Liver (tissue), 7 donors: ENCODE measurements at regions not wholly inside any gene's neighbourhood (a gene's known extent, or its start where the extent isn't known, plus 50 kb on each side); places are given as distances from the start of the nearest gene placed in this dataset.

Experiments
- DNase-seq: peaks from one replicate; pipeline ENCODE4 v3.0.0-alpha.2; 2017; ENCODE audit warnings: low spot score
- H3K27ac ChIP-seq, 2 donors: one replicate each; pipeline ENCODE4 v1.7.0; 2013; ENCODE audit warnings: inconsistent platforms in 2 of 2, low read length in 2 of 2, control low read depth in 1 of 2, low read depth in 1 of 2, mild to moderate bottlenecking in 1 of 2
- H3K27me3 ChIP-seq, 4 donors: one replicate each; pipeline versions ENCODE4 v1.6.1 to v1.7.0; 2013; ENCODE audit warnings: low read length in 3 of 4, inconsistent platforms in 1 of 4, mild to moderate bottlenecking in 1 of 4, moderate library complexity in 1 of 4; ENCODE audit not compliant: control insufficient read depth in 4 of 4, insufficient read depth in 4 of 4
- H3K36me3 ChIP-seq, 4 donors: one replicate each; pipeline versions ENCODE4 v1.6.1 to v1.7.0; 2013; ENCODE audit warnings: low read length in 3 of 4, mild to moderate bottlenecking in 3 of 4, low read depth in 1 of 4, moderate library complexity in 1 of 4; ENCODE audit not compliant: control insufficient read depth in 4 of 4, insufficient read depth in 3 of 4
- H3K4me1 ChIP-seq, 4 donors: one replicate each; pipeline versions ENCODE4 v1.6.1 to v1.7.0; 2013; ENCODE audit warnings: low read length in 3 of 4, mild to moderate bottlenecking in 3 of 4, moderate library complexity in 1 of 4; ENCODE audit not compliant: control insufficient read depth in 4 of 4, insufficient read depth in 4 of 4
- H3K4me3 ChIP-seq, 3 donors: one replicate each; pipeline versions ENCODE4 v1.6.1 to v1.7.0; 2013; ENCODE audit warnings: low read length in 3 of 3, control low read depth in 1 of 3, low read depth in 1 of 3, mild to moderate bottlenecking in 1 of 3
- H3K9ac ChIP-seq, 2 donors: one replicate each; pipeline ENCODE4 v1.7.0; 2013; ENCODE audit warnings: low read length in 2 of 2, mild to moderate bottlenecking in 2 of 2, moderate library complexity in 2 of 2, control low read depth in 1 of 2, low read depth in 1 of 2
- H3K9me3 ChIP-seq, 4 donors: one replicate each; pipeline versions ENCODE4 v1.6.1 to v1.7.0; 2013; ENCODE audit warnings: low read length in 3 of 4; ENCODE audit not compliant: control insufficient read depth in 4 of 4
- EGR1 ChIP-seq, 2 donors: IDR thresholded peaks; 2 replicates each; pipeline ENCODE4 v1.6.1; 2016 to 2018; ENCODE audit warnings: antibody characterized with exemption in 2 of 2, low read depth in 2 of 2
- FOXA1 ChIP-seq: IDR thresholded peaks from 2 replicates; pipeline ENCODE4 v1.6.1; 2016; ENCODE audit warnings: antibody characterized with exemption
- FOXA2 ChIP-seq: IDR thresholded peaks from 2 replicates; pipeline ENCODE4 v1.6.1; 2016; ENCODE audit warnings: antibody characterized with exemption
- GABPA ChIP-seq, 2 donors: IDR thresholded peaks in 1 of 2; conservative IDR thresholded peaks in 1 of 2; 2 replicates each; pipeline ENCODE4 v1.6.1; 2016; ENCODE audit warnings: antibody characterized with exemption in 2 of 2, mild to moderate bottlenecking in 1 of 2, moderate library complexity in 1 of 2
- HNF4A ChIP-seq, 2 donors: conservative IDR thresholded peaks; 2 replicates each; pipeline ENCODE4 v1.6.1; 2016; ENCODE audit warnings: antibody characterized with exemption in 2 of 2, mild to moderate bottlenecking in 2 of 2
- HNF4G ChIP-seq: IDR thresholded peaks from 2 replicates; pipeline ENCODE4 v1.6.1; 2016; ENCODE audit warnings: antibody characterized with exemption
- JUND ChIP-seq, 2 donors: IDR thresholded peaks; 2 replicates each; pipeline ENCODE4 v1.6.1; 2016; ENCODE audit warnings: antibody characterized with exemption in 2 of 2
- NR2F2 ChIP-seq: IDR thresholded peaks from 2 replicates; pipeline ENCODE4 v1.6.1; 2016; ENCODE audit warnings: antibody characterized with exemption
- RAD21 ChIP-seq, 2 donors: IDR thresholded peaks; 2 replicates each; pipeline ENCODE4 v1.6.1; 2016; ENCODE audit warnings: antibody characterized with exemption in 2 of 2, mild to moderate bottlenecking in 2 of 2
- RXRA ChIP-seq, 2 donors: IDR thresholded peaks; 2 replicates each; pipeline ENCODE4 v1.6.1; 2017 to 2018; ENCODE audit warnings: antibody characterized with exemption in 2 of 2, mild to moderate bottlenecking in 1 of 2
- SP1 ChIP-seq: IDR thresholded peaks from 2 replicates; pipeline ENCODE4 v1.6.1; 2018; ENCODE audit warnings: antibody characterized with exemption, mild to moderate bottlenecking
- TAF1 ChIP-seq: conservative IDR thresholded peaks from 2 replicates; pipeline ENCODE4 v1.6.1; 2016; ENCODE audit warnings: antibody characterized with exemption, mild to moderate bottlenecking
- YY1 ChIP-seq: IDR thresholded peaks from 2 replicates; pipeline ENCODE4 v1.6.1; 2016; ENCODE audit warnings: antibody characterized with exemption, mild to moderate bottlenecking
- WGBS: extraction: QIAGEN DNeasy Blood & Tissue Kit; methylation state at CpG from one replicate; pipeline ENCODE4 v1.1.7; 2013; 5-methylcytosine and 5-hydroxymethylcytosine counted together
- TF ChIP-seq, protein P1 (sequence below): IDR thresholded peaks from 2 replicates; pipeline ENCODE4 v1.6.1; 2016; ENCODE audit warnings: antibody characterized with exemption
- TF ChIP-seq, protein P2 (sequence below): IDR thresholded peaks from 2 replicates; pipeline ENCODE4 v1.6.1; 2016; ENCODE audit warnings: antibody characterized with exemption
- TF ChIP-seq, protein P3 (sequence below): IDR thresholded peaks from 2 replicates; pipeline ENCODE4 v1.6.1; 2016; ENCODE audit warnings: antibody characterized with exemption, mild to moderate bottlenecking
- TF ChIP-seq, protein P4 (sequence below): IDR thresholded peaks from 2 replicates; pipeline ENCODE4 v1.6.1; 2016; ENCODE audit warnings: antibody characterized with exemption
- donor health status: healthy.
- donor health status: healthy.
- donor health status: healthy.
- donor health status: healthy.

DNA sequence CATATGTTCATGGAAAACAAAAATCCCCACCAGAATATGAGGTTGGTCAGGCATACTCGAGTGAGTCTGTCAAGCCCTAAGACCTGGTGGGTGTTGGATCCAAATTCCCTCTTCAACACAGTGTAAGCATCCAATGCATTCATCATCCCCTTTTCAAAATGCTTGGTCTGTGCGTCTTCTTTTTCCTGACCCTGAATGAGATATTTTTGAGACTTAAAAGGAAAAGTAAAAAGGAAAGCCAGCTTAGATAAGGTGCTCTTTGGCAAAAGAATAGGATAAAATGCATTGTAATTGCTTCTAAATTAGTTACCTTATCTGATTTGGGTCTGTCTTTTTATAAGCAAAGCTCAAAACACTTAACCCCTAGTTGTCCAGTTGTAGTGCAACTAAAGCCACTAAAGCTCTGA is 331.5 kb downstream of the PTEN start:
- no peaks in the 10 kb centered on the region for H3K9me3 ChIP-seq
- no peak for DNase-seq
- 63% methylated on average over 2 of the region's 2 CpGs for WGBS
- no peak overlapping the region for H3K4me3 ChIP-seq
- H3K27ac ChIP-seq: no peak overlapping the region
- TF ChIP-seq, protein P1, sequence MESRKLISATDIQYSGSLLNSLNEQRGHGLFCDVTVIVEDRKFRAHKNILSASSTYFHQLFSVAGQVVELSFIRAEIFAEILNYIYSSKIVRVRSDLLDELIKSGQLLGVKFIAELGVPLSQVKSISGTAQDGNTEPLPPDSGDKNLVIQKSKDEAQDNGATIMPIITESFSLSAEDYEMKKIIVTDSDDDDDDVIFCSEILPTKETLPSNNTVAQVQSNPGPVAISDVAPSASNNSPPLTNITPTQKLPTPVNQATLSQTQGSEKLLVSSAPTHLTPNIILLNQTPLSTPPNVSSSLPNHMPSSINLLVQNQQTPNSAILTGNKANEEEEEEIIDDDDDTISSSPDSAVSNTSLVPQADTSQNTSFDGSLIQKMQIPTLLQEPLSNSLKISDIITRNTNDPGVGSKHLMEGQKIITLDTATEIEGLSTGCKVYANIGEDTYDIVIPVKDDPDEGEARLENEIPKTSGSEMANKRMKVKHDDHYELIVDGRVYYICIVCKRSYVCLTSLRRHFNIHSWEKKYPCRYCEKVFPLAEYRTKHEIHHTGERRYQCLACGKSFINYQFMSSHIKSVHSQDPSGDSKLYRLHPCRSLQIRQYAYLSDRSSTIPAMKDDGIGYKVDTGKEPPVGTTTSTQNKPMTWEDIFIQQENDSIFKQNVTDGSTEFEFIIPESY: no peak
- TF ChIP-seq, protein P2, sequence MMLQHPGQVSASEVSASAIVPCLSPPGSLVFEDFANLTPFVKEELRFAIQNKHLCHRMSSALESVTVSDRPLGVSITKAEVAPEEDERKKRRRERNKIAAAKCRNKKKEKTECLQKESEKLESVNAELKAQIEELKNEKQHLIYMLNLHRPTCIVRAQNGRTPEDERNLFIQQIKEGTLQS: no peak
- TF ChIP-seq TAF1: no peak
- TF ChIP-seq, protein P3, sequence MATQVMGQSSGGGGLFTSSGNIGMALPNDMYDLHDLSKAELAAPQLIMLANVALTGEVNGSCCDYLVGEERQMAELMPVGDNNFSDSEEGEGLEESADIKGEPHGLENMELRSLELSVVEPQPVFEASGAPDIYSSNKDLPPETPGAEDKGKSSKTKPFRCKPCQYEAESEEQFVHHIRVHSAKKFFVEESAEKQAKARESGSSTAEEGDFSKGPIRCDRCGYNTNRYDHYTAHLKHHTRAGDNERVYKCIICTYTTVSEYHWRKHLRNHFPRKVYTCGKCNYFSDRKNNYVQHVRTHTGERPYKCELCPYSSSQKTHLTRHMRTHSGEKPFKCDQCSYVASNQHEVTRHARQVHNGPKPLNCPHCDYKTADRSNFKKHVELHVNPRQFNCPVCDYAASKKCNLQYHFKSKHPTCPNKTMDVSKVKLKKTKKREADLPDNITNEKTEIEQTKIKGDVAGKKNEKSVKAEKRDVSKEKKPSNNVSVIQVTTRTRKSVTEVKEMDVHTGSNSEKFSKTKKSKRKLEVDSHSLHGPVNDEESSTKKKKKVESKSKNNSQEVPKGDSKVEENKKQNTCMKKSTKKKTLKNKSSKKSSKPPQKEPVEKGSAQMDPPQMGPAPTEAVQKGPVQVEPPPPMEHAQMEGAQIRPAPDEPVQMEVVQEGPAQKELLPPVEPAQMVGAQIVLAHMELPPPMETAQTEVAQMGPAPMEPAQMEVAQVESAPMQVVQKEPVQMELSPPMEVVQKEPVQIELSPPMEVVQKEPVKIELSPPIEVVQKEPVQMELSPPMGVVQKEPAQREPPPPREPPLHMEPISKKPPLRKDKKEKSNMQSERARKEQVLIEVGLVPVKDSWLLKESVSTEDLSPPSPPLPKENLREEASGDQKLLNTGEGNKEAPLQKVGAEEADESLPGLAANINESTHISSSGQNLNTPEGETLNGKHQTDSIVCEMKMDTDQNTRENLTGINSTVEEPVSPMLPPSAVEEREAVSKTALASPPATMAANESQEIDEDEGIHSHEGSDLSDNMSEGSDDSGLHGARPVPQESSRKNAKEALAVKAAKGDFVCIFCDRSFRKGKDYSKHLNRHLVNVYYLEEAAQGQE: no peak
- TF ChIP-seq FOXA2: no peak
- TF ChIP-seq NR2F2: no peak
- TF ChIP-seq RAD21 (IDR thresholded peaks at IDR 0.05): no peak
- TF ChIP-seq SP1: no peak
- TF ChIP-seq FOXA1: no peak
- TF ChIP-seq JUND (IDR thresholded peaks at IDR 0.05): no peak
- TF ChIP-seq RXRA (IDR thresholded peaks at IDR 0.05): no peak
- no peak for TF ChIP-seq HNF4A (conservative IDR thresholded peaks at IDR 0.05)
- TF ChIP-seq GABPA (IDR thresholded peaks at IDR 0.05 in 1 of 2, conservative IDR thresholded peaks at IDR 0.05 in 1 of 2): no peak
- TF ChIP-seq YY1: no peak
- no peak for TF ChIP-seq HNF4G
- TF ChIP-seq EGR1 (IDR thresholded peaks at IDR 0.05; ENCODE audit: low read depth in 2 of 2): no peak
- TF ChIP-seq, protein P4, sequence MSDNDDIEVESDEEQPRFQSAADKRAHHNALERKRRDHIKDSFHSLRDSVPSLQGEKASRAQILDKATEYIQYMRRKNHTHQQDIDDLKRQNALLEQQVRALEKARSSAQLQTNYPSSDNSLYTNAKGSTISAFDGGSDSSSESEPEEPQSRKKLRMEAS: no peak
- no peak overlapping the region for H3K9ac ChIP-seq
- no peaks in the 10 kb centered on the region for H3K27me3 ChIP-seq
- H3K4me1 ChIP-seq: peaks cover 0 to 3% (median 3%) of the 10 kb centered on the region in 4 donors
- H3K36me3 ChIP-seq: no peaks in the 10 kb centered on the region

DNA sequence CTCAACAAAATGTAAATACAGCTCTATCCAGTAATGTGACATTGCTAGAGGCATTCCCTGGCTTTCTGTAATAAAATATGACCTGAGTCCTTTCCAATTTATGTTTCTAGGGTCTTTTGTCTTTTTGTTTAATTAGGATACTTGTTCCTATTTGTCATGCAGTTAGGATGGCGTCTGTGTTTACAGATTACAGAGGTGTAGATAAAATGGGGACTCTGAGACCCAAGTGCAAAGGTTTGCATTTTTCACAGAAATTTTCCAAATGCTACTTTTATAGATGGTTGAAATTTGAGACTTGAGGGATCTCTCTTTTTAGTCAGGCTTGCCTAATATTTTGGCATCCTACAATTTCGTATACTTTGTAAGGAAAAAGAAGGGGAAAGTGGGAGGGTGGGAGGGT is 332.4 kb downstream of the PTEN start:
- Histone ChIP-seq H3K9ac (no peak overlapping the region), H3K36me3 (no peaks in the 10 kb centered on the region), H3K4me1 (peaks cover 0 to 3% (median 3%) of the 10 kb centered on the region in 4 donors), H3K27ac (no peak overlapping the region), H3K9me3 (no peaks in the 10 kb centered on the region), H3K27me3 (no peaks in the 10 kb centered on the region), H3K4me3 (no peak overlapping the region)
- 38% methylated on average over 2 of the region's 2 CpGs for WGBS
- peak; percentile 71 to 80 for TF ChIP-seq HNF4A (conservative IDR thresholded peaks at IDR 0.05)
- TF ChIP-seq NR2F2: no peak
- no peak for DNase-seq
